ENCODE measurements at regions not wholly inside any gene's neighbourhood (a gene's known extent, or its start where the extent isn't known, plus 50 kb on each side); places are given as distances from the start of the nearest gene placed in this dataset.

- no peak for DNase-seq (ENCODE audit: low spot score)
These were observed 72.9 kb upstream of the PPM1J start for GRCh38 chr1:112788054-112788453.

DNA sequence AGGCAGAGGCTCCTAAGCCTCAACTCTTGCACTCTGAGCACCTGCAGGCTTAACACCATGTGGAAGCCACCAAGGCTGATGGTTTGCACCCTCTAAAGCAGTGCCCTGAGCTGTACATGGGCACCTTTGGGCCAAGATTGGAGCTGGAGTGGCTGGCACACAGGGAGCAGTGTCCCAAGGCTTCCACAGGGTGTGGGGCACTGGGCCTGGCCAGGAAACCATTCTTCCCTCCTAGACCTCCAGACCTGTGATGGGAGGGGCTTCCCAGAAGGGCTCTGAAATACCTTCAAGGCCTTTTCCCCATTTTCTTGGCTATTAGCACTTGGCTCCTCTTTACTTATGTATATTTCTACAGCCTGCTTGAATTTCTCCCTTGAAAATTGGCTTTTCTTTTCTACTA lies 67.9 kb upstream of the PPM1J start:
- DNase-seq (ENCODE audit: low spot score), result no peak

- no peak for DNase-seq (ENCODE audit: low spot score)
These were observed 64.8 kb upstream of the PPM1J start for GRCh38 chr1:112779665-112780526.

- DNase-seq (ENCODE audit: low spot score), result no peak
These were observed 63.0 kb upstream of the PPM1J start for GRCh38 chr1:112778137-112778536.

DNA sequence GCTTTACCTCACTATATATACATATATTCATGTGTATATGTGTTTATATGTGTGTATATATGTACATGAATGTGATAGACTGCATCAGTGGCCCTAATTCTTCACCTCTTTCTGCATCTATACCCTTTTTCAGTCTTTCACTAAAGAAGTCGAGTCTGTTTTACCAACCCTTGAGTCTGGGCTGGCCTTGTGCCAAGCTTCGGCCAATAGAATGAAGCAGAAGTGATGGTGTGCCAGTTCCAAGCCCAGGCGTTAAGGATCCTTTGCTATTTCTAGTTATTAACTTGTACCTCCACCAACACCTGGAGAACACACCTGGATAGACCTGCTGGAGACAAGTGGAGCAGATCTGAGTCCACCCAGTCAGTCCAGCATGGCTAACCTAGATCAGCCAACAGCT lies 61.6 kb upstream of the PPM1J start:
- no peak for DNase-seq (ENCODE audit: low spot score)

- no peak for DNase-seq (ENCODE audit: low spot score)
These were observed 57.6 kb upstream of the PPM1J start for GRCh38 chr1:112772781-112773180.

GRCh38 chr1:112770724-112771123 lies 55.6 kb upstream of the PPM1J start:
- no peak for DNase-seq (ENCODE audit: low spot score)

GRCh38 chr1:112769611-112770010 lies 54.5 kb upstream of the PPM1J start:
- DNase-seq (ENCODE audit: low spot score), result no peak

DNA sequence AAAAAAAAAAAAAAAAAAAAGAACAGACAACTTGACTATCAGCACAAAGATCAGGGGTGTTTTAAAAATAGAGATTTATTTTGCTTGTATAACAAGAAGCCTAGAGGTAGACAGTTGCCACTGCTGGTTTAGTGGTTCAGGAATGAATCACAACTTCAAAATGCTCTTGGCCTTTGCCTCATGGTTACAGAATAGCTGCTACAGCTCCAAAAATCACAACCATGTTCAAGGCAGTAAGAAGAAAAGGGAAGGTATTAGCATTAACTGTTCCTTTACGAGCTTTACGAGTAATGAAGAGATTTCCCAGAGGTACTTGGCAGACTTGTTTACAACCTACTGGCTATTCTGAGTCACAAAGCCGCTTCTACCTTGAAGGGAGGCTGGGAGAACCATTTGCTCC lies 52.5 kb upstream of the PPM1J start:
- DNase-seq (ENCODE audit: low spot score), result no peak

All from iPS-NIHi11 (cell line).